ENCODE measurements at regions not wholly inside any gene's neighbourhood (a gene's known extent, or its start where the extent isn't known, plus 50 kb on each side); places are given as distances from the start of the nearest gene placed in this dataset.

DNA sequence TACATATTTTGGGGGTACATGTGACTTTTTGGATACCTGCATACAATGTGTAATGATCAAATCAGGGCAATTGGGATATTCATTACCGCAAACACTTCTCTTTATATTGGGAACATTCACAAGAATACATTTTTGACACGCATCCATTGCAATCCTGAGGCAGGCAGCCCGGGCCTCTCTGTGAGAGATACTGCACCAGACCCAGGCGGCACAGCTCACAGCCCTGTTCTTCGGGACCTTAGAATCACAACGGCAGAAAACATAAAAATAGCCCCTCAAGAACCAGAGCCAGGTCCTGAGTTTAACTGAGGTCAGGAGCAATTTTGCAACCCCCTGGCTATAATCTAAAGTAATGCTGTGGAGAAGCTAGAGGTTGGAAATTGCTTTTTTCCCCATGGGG is 90.8 kb upstream of the PGBD5 start:
- TF ChIP-seq ZFP3 (CRISPR knock-in tag; IDR thresholded peaks at IDR 0.05) (no peak), ARNTL (CRISPR knock-in tag; IDR thresholded peaks at IDR 0.05; ENCODE audit: borderline replicate concordance, low read depth) (no peak), ZNF8 (CRISPR knock-in tag; IDR thresholded peaks at IDR 0.05) (no peak)
